GM12892 (cell line): ENCODE measurements at regions not wholly inside any gene's neighbourhood (a gene's known extent, or its start where the extent isn't known, plus 50 kb on each side); places are given as distances from the start of the nearest gene placed in this dataset.

Experiments
- POLR2A ChIP-seq: IDR thresholded peaks from 2 replicates; pipeline ENCODE4 v1.6.1; 2011; ENCODE audit warnings: low read depth, low read length, control low read depth
- POLR2AphosphoS5 ChIP-seq: IDR thresholded peaks from 2 replicates; pipeline ENCODE4 v1.6.1; 2011; ENCODE audit warnings: low read depth, low read length, control low read depth
- TAF1 ChIP-seq: IDR thresholded peaks from 2 replicates; pipeline ENCODE4 v1.6.1; 2011; ENCODE audit warnings: low read depth, mild to moderate bottlenecking, control low read depth, low read length, borderline replicate concordance

DNA sequence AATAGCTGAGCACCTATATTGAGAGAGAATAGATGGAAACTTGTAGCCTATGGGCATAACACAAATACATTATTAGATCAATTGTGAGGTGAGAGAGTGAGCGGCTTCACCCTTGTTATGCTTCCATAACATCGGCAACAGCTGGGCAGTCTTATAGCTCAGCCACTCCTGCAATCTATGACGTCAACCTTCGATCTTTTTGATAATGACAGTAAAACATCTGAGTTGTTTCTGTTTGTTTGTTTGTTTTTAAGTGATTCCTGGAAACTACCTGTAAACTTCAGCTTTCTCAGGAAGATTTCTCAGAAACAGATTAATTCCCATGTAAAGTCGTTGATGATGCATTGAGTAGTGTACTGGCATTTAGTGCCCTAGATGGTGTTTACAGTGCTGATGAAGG, 90.0 kb downstream of the DSEL start:
- TF ChIP-seq POLR2A (no peak), POLR2AphosphoS5 (no peak), TAF1 (no peak)
